GM21786 (cell line): ENCODE measurements at regions not wholly inside any gene's neighbourhood (a gene's known extent, or its start where the extent isn't known, plus 50 kb on each side); places are given as distances from the start of the nearest gene placed in this dataset.
A peak's percentile ranks its signal among the peaks of the same experiment; 100 is the strongest.
"Not testable (repeated sequence)": the region's sequence is repeated elsewhere in the genome, so short reads cannot be mapped to it uniquely, and the experiment has no call there.

Experiments used
- ATAC-seq: cut with Tn5 transposase; IDR thresholded peaks from one replicate; pipeline ENCODE4 v1.9.1; 2021; ENCODE audit not compliant: unreplicated experiment

DNA sequence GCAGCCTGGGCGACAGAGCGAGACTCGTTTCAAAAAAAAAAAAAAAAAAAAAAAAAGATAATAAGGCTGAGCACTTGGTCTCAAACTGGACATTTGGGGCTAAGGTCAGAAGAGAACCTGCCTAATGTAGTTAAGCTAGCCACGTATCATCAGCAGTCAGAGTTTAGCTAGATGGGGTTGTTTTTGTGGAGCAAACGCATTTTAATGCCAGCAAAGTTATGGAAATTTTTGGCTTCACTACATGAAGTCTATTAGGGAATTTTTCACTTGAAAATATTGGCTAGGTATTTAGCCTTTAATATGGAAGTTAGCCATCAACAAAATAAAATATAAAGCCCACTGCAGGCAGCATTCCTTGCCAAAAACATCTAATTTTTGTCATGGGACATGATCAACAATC, 902.9 kb upstream of the CDH18 start:
- ATAC-seq = not testable (repeated sequence)

DNA sequence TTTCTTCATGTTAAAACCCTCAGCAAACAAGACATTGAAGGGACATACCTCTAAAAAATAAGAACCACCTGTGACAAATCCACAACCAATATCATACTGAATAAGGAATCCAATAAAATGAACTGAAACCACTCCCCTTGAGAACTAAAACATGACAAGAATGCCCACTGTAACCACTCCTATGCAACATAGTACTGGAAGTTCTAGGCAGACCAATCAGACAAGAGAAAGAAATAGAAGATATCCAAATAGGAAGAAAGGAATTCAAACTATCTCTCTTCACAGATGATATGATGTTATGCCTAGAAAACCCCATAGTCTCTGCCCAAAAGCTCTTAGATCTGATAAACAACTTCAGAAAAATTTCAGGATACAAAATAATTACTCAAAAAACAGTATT, 887.7 kb upstream of the CDH18 start:
- not testable (repeated sequence) for ATAC-seq

DNA sequence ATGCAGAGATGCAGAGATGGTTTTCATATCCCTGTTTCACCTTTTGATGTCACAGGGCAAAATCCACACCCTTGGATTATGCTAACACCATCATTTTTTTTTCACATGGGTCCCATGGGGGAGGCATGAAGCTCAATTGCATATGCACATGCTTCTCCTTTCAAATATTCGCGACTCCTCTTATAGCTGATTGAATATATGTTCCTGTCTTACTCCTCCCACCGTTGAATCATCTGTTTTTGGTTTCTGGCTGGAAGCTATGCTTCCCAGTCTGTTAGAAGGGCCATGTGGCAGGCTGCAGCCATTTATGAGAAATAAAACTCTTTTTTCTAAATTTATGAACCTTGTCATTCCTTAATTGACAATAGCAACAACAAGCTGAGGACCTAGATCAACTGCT, 877.9 kb upstream of the CDH18 start:
- ATAC-seq = not testable (repeated sequence)

DNA sequence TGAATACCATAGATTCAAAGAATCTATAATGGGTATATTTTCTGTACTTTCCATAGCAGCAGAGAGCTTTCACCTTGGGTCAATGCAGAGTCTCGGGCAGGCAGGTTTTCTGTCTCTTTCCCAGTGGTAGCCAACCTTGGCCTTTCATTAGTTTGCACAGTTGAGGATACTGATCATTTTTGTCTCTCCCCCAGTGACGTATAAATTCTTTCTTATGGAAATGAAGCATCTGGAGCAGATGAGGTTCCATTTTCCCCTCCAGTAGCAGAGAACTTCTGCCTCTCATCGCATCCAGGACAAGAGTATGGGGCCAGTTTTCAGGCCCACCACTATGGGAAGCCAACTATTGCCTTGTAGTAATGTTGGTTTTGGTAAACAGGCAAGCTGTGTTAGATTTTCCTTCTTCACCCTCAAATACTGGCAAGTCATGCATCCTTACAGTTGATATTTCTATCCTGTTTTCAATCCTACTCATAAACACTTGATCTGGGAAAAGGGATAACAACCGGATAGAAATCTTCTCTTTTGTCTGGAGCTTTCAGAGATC, 845.2 kb upstream of the CDH18 start:
- no peak for ATAC-seq

DNA sequence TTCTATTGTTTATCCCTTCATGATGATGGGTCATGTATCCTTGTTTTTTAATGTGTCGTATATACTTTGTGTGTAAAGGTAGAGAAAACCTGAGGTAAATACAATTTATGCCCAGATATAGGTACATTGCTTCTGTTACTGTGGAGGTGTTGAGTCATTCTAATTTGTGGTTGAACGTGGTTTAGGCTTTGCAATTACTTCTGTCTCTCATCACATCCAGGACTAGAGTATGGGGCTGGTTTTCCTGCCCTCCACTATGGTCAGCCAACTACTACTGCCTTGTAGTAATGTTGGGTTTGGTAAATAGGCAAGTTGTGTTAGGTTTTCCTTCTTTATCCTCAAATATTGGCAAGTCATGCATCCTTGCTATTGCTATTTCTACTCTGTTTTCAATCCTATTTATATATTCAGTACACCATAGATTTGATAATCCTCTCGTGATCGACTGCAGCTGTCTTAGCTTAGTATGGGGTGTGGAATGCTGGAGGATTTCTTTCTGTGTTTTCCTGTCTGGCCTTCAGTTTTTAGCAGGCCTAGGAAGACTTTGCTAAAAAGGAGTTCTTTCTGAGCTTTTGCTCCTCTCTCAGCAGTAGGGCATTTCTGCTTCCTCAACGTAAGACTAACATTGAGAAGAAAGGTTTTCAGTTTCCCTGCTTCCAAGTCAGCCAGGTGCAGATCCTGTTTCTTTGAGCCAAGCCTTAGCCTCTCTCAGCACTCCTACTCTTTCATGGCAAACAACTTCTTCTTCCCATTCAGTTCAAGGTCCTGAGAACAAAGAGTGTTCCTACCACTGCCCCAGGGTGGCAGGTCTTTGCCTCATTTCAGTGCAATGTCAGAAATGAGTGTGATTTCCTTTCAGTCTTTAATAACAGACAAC, 844.4 kb upstream of the CDH18 start:
- ATAC-seq = no peak

DNA sequence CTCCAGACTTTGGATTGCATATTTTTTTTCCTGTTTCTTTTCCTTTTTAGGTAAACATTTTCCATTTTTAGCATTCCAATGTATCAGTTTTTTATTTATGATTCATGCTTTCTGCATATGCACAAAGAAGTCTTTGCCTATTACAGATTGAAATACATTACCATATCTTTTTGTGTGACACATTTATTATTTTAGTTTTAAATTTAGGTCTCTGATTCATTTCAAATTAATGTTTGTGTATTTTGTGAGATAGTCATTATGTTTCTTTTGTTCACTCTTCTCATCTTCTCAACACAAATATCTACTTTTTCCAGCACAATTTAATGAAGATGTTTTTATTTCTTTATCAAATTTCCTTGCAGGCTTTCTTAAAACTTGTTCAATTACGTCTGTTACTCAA, 838.0 kb upstream of the CDH18 start:
- not testable (repeated sequence) for ATAC-seq

DNA sequence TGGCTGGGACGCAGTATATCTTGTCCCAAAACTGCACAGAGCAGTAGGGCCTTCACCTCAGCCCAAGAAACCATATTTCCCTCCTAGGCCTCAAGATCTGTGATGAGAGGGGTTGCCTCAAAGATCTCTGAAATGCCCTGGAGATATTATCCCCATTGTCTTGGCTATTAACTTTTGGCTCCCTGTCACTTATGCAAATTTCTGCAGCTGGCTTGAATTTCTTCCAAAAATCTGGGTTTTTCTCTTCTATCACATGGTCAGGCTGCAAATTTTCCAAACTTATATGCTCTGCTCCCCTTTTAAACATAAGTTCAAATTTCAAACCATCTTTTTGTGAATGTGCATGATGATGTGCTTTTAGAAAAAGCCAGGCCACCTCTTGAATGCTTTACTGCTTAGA, 809.2 kb upstream of the CDH18 start:
- not testable (repeated sequence) for ATAC-seq

DNA sequence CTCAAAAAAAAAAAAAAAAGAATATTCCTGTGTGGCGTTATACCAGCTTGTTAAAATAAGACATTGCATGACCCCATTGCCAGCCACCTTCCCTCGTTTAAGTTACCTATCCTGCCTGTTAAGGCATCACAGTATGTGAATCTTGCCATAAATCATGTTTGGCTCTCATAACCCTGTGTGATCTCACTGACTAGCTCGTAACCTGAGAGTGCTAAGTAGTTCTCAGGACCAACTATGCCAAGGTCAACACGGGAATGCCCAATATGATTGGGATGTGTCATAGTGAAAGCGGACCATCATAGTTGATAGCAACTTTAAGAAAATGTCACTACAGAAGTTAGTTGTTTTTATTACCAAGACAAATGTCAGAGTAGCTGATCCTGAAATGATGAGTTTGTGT, 796.8 kb upstream of the CDH18 start:
- not testable (repeated sequence) for ATAC-seq

DNA sequence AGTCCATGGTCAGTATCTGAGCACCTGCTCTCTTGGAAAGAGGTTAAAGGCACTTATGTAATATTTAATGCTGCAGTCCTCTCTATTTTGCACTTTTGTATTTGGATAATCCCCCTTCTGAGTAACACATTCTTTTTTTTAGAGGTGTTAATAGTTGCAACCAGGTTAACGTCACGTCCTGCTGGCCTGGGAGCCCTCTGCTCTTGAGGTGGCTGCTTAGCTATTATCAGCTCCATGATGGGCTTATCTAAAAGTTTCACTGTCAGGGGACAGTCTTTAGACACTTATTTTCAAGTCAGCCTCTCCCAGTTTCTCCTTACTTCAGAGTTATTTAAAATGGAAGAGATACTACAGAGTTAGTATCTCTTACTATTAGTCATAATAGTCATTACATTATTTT, 795.5 kb upstream of the CDH18 start:
- ATAC-seq = not testable (repeated sequence)

DNA sequence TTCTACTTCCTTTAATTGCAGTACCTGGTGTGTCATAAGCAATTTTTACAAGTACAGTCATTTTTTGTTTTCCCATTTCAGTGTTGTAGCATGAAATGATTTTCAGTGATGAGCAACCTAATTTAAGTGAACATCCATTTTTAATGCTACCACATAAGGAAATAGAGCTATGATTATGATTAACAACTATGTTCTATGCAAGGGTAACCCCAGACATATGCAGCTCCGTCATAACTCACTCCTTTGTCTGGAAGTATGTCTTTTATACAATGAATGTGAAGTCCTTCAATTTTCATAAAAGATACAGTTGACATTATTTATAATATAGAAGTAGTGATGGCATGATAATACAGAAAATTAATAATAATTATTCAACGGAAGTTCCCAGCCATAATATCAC, 783.3 kb upstream of the CDH18 start:
- ATAC-seq = not testable (repeated sequence)

DNA sequence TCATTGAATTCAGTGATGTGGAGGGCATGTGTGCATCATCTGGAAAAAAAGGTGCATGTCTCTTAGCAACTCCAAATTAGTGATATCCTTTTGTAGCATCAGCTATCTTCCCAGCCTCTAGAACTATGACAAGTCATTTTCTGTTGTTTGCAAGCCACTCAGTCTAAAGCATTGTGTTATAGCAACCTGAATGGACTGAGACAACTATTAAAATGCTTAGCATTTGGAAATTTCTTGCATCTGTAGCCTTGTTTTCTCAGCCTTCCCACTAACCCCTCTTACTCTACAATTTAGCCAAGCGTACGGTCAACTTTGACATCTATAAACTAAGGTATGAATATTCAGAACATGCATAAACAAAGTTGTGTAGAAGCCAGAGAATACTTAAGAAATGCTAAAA, 777.1 kb upstream of the CDH18 start:
- not testable (repeated sequence) for ATAC-seq

DNA sequence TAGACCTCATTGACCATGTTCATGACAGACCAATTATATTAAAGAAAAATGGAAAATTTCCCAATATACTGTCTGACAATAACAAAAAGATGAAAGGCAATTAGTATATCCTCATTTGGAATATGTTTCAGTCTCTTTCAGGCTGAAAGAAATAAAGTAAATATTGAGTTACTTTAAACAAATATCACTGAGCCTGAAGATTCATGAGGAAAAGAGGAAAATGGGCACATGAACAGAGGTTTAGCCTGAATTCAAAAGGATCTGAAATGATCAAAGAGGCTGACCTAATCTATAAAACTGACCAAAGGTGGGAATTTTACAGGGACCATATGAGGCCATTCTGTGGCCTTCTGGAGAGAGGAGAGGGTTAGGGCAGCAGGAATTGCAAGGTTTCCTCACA, 771.5 kb upstream of the CDH18 start:
- not testable (repeated sequence) for ATAC-seq

DNA sequence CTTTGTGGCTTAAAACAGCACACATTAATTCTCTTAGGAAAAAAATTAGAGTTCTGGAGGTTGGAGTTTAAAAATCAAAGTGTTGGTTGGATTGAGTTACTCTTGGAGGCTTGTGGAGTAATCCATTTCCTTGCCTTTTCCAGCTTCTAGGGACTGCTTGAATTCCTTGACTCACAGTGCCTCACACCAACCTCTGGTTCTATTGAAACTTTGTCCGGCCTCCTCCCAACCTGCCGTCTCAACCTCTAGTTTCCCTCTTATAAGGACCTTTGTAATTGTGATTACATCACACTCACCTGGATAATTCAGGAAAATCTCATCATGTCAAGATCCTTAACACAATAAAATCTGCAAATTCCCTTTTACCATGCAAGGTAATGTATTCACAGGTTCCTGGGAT, 764.2 kb upstream of the CDH18 start:
- not testable (repeated sequence) for ATAC-seq

DNA sequence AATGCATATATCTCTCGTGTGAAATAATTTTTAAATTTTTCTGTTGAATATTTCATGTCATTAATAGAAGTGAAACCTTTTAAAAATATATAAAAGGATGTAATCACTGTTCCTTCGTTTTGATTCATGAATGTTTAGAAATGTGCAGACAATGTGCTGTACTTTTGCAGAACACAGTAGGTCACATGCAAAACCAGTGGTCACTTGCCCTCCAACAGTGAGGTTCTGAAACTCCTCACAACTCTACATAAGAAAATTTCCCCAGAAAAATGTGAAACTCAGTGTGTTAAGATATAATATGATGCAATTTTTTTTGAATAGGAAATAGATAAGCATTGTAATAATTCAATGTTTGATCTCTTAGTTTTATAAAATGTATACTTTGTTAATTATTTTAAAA, 747.7 kb upstream of the CDH18 start:
- peak; percentile 67 for ATAC-seq

DNA sequence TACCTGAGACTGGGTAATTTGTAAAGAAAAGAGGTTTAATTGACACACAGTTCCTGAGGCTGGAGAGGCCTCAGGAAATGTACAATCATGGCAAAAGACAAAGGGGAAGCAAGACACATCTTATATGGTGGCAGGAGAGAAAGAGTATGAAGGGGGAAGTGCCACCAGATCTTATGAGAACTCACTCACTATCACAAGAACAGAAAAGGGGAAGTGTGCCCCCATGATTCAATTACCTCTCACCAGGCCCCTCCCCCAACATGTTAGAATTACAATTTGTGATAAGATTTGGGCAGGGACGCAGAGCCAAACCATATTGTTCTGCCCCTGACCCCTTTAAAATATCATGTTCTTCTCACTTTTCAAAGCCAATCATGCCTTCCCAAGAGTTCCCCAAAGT, 744.2 kb upstream of the CDH18 start:
- ATAC-seq = not testable (repeated sequence)

DNA sequence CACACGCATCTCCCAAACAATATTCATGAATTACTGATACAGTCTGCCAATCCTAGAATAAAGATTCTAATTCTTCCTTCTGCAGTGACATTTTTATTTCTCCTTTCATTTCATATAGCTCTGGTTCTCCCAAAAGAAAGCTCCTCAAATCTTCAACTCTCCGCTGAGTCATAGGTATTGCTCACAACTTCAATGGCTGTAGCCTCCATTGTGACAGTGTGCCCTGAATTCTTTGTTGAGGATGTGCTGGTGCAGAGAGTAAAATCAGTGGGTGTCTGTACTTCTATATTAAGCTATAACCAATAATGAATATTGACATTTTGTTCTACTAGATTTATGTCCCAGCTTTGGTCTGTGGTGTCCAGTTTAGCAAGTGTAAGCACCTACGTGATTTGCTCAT, 733.3 kb upstream of the CDH18 start:
- ATAC-seq = not testable (repeated sequence)

DNA sequence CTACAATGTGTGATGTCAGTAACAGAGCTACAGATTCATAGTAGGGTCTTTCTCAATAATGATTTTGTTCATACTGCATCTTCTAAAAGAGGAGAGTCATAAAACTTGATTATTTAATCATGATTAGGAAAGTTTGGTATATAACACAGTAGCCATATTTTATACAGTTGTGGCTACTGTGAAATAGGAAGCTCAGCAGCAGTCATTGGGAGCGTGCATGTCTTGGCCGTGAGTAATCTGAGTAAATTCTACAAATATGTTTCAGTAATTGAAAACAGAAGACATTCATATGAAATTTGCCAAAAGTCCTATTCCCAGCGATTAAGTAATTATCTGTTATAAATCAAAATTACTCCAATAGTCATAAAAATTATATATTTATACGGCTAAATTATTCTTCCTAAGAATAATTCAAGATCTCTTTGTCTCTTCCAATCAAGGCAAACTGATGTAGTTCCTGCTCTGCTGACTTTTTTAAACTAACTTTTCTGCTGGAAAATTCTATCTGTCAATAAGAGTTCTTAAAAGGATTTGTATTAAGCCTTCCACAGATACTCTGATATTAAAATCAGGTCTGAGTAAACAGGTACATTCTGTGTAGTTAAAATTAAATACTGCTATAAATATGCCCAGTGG, 723.6 kb upstream of the CDH18 start:
- not testable (repeated sequence) for ATAC-seq

DNA sequence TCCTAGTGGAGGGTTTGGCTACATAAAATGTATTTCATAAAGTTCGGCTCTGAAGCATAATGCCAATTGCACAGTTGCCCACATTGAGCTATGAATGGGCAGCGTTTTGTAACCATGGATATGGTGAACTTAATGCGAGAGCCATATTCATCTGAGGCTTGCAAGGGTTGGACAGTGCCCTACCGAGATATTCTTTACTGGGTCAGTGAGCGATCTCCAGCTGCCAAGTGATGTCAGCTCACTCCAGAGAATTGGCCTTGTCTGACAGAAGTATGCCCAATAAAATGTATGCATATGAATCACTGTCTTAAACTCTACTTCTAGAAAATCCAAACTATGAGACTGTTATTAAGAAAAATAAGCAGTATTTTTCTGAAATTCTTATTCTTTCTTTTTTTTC, 719.6 kb upstream of the CDH18 start:
- not testable (repeated sequence) for ATAC-seq

DNA sequence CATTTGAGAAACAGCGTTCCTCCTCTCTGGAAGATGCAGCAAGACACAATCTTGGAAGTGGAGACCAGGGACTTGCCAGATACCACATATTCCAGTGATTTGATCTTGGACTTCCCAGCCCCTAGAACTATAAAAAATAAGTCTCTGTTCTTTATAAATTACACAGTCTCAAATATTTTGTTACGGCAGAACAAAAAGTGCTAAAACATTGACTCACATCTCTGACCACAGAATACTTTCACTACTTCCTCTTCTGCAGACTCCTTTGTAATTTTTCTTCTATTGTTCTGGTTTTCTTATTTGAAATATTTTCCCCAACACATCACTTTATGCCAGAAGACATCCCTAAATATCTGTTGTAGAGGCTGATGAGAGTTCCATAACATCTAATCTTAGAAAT, 706.1 kb upstream of the CDH18 start:
- ATAC-seq = no peak

DNA sequence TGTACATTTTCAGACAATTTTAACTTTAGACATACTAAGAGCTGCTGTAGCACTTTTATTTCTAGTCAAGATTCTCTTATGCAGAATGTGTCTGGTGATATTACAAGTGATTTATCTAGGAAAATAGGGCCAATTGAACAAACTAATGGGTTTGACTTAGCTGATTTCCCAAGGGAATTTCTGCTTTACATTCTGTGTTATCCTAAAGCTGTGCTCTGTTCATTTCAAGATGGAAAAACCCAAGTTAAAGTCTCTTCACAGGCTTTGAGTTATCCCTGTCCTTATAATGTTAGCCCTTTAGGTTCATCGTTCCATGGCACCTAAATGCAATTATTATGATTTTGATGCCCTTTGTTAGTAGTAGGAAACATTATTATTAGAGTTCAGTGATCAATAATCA, 704.9 kb upstream of the CDH18 start:
- ATAC-seq = no peak

DNA sequence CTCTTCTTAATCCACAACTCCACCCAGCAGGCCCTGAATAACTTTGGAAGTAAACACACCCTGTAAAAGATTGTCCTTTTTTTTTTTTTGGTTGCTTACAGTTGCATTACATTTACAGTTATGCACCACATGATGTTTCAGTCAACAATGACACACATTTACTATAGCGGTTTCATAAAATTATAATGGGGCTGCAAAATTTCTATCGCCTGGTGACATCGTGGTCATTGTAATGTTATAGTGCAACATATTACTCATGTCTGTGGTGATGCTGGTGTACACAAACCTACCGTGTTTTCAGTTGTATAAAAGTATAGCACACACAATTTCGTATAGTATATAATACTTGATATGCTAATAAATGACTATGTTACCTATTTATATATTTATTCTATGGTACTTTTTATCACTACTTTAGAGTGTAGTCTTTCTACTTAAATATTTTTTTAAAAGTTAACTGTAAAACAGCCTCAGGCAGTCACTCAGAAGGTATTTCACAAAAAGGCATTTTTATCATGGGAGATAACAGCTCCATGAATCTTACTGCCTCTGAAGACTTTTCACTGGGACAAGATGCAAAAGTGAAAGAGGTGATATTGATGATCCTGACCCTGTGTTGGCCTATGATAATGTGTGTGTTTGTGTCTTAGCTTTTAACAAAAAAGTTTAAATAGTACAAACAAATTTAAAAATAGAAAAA, 695.4 kb upstream of the CDH18 start:
- ATAC-seq = no peak
